GM19240 (cell line): ENCODE measurements at regions not wholly inside any gene's neighbourhood (a gene's known extent, or its start where the extent isn't known, plus 50 kb on each side); places are given as distances from the start of the nearest gene placed in this dataset.
"Not testable (repeated sequence)": the region's sequence is repeated elsewhere in the genome, so short reads cannot be mapped to it uniquely, and the experiment has no call there.

Source experiments
- DNase-seq: peaks from one replicate; pipeline ENCODE4 v3.0.0; 2011; ENCODE audit warnings: low spot score; ENCODE audit not compliant: insufficient read length

- DNase-seq = no peak
Observed at GRCh38 chr6:3900744-3901336, 51.7 kb downstream of the FAM50B start.

- no peak for DNase-seq
Observed at GRCh38 chr6:3902871-3903648, 53.9 kb downstream of the FAM50B start.

- DNase-seq = no peak
Observed at GRCh38 chr6:3904518-3904917, 55.3 kb downstream of the FAM50B start.

- no peak for DNase-seq
Observed at GRCh38 chr6:3905945-3906845, 57.0 kb downstream of the FAM50B start.

GRCh38 chr6:3906846-3907151 is 57.6 kb downstream of the FAM50B start:
- no peak for DNase-seq

- no peak for DNase-seq
Observed at GRCh38 chr6:3908223-3908622, 59.0 kb downstream of the FAM50B start.

- DNase-seq = no peak
Observed at GRCh38 chr6:3908961-3909360, 59.8 kb downstream of the FAM50B start.

GRCh38 chr6:3910106-3910663 is 61.0 kb downstream of the FAM50B start:
- no peak for DNase-seq

GRCh38 chr6:3911130-3911529 is 62.0 kb downstream of the FAM50B start:
- DNase-seq = no peak

- DNase-seq = no peak
Observed at GRCh38 chr6:3911614-3912336, 62.6 kb downstream of the FAM50B start.

GRCh38 chr6:3912361-3913076 is 63.3 kb downstream of the FAM50B start:
- no peak for DNase-seq

- no peak for DNase-seq
Observed at GRCh38 chr6:3913077-3913957, 64.1 kb downstream of the FAM50B start.

- DNase-seq = no peak
Observed at GRCh38 chr6:3913958-3914337, 64.8 kb downstream of the FAM50B start.

- no peak for DNase-seq
Observed at GRCh38 chr6:3915076-3915791, 66.1 kb downstream of the FAM50B start.

GRCh38 chr6:3916211-3916610 is 67.0 kb downstream of the FAM50B start:
- no peak for DNase-seq

- DNase-seq = not testable (repeated sequence)
Observed at GRCh38 chr6:3916749-3917148, 67.6 kb downstream of the FAM50B start.

- no peak for DNase-seq
Observed at GRCh38 chr6:3918469-3918868, 69.3 kb downstream of the FAM50B start.

- no peak for DNase-seq
Observed at GRCh38 chr6:3919130-3919628, 70.0 kb downstream of the FAM50B start.

- DNase-seq = no peak
Observed at GRCh38 chr6:3919849-3920248, 70.7 kb downstream of the FAM50B start.
